LNCaP clone FGC (cell line): ENCODE measurements at regions not wholly inside any gene's neighbourhood (a gene's known extent, or its start where the extent isn't known, plus 50 kb on each side); places are given as distances from the start of the nearest gene placed in this dataset.

ENCODE experiments used
- DNase-seq: peaks from one replicate; pipeline ENCODE4 v3.0.0-alpha.2; 2011; ENCODE audit warnings: low read depth
- H3K4me3 ChIP-seq: 2 replicates; pipeline ENCODE4 v1.5.1; 2011; ENCODE audit warnings: mild to moderate bottlenecking, low read depth, low read length, control low read depth
- CTCF ChIP-seq: IDR thresholded peaks from 2 replicates; pipeline ENCODE4 v1.5.1; 2012; ENCODE audit warnings: mild to moderate bottlenecking; ENCODE audit not compliant: control insufficient read depth, insufficient read depth; ENCODE audit errors: extremely low read depth

DNA sequence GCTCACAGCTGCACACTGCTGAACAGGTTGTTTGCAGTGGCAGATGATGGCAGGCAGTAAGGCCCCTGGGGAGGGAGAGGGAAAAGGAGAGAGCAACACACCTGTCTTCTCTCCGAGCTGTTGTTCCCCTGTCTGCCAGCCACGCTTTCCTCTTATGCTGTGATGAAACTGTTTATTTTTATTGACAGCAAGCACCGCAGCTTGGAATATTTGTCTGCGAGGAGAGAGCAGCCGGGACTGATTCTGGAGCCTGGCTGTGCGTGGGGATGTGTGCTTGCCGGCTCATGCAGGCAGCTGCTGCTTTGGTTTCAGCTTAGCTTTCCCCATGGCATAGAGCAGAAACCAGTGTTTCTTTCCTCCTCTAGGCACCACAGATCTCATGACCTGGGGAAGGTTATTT, 58.7 kb upstream of the KCNA5 start:
- H3K4me3 ChIP-seq: no peak overlapping the region
- TF ChIP-seq CTCF: no peak
- DNase-seq: no peak

GRCh38 chr12:4985820-4986219, 57.9 kb upstream of the KCNA5 start:
- DNase-seq: no peak
- TF ChIP-seq CTCF: no peak
- H3K4me3 ChIP-seq: no peak overlapping the region

- no peak for DNase-seq
- no peak for TF ChIP-seq CTCF
- H3K4me3 ChIP-seq: no peak overlapping the region
Observed at GRCh38 chr12:4987076-4988046, 56.3 kb upstream of the KCNA5 start.

DNA sequence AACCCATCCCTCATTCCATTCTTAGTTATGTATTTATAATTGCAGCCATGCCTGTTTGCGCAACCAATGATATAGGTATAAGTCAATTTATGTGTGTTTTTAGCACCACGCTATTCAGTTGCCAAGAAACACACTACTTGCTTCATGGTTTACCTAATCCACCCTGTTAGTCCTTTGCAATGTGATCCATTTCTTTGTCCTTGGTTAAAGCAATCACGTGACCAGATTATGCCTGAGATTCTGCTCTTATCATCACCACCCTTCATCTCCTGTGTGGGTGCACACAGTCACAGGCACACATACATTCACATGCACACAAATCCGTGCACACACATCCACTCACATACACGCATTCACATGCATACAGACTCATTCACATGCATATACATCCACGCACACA, 52.3 kb upstream of the KCNA5 start:
- no peak for TF ChIP-seq CTCF
- no peak overlapping the region for H3K4me3 ChIP-seq
- no peak for DNase-seq

- no peak overlapping the region for H3K4me3 ChIP-seq
- DNase-seq: no peak
- TF ChIP-seq CTCF: no peak
Observed at GRCh38 chr12:4991801-4992200, 51.9 kb upstream of the KCNA5 start.

- H3K4me3 ChIP-seq: no peak overlapping the region
- no peak for DNase-seq
- TF ChIP-seq CTCF: no peak
Observed at GRCh38 chr12:4992871-4993270, 50.8 kb upstream of the KCNA5 start.
